ENCODE measurements at regions not wholly inside any gene's neighbourhood (a gene's known extent, or its start where the extent isn't known, plus 50 kb on each side); places are given as distances from the start of the nearest gene placed in this dataset.

DNA sequence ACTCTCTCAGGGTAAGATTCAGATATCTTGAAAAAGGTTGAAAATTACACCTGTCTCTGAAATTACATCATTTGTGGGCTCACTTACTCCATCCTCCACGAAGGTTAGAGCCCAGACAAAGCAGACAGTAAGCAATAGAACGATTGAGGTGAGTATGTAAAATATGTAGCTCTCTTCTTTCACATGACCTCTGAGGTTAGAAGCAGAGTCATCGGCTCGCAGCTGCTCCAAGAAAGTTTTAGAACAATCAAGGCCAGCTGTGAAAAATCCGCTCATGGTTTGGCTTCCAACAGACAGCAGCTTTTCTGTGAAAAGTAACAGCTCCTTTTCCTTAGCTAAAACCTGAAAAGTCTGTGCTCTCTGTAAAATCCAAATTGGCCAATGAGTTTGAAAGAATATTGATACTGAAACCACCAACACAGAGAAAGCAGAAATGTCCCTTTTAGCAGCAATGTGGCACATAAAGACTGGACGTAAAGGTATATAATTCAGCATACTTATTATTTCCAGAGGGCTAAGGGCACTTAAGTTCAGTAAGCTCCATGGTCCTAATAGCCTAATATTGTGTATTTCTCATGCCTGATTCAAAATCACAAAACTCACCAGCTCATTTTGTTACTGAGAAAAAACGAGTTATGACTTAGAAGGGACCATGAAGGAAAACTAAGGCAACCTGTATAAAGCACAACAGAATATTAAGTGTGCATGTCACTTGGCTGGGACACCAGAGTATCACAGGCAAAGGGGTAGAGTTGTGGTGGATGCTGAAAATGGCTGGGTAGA lies 78.2 kb downstream of the FAM76B start:
- Histone ChIP-seq H3K4me2 (ENCODE audit: insufficient read depth, low read length) (no peak overlapping the region), H3K4me1 (ENCODE audit: insufficient read depth, low read length) (no peaks in the 10 kb centered on the region), H3K9ac (ENCODE audit: low read depth, low read length) (no peak overlapping the region), H3K27ac (ENCODE audit: low read length) (no peak overlapping the region), H2AFZ (ENCODE audit: low read depth, low read length) (no peak overlapping the region), H4K20me1 (ENCODE audit: insufficient read depth, low read length) (no peaks in the 10 kb centered on the region), H3K36me3 (ENCODE audit: insufficient read depth, low read length) (no peaks in the 10 kb centered on the region), H3K4me3 (ENCODE audit: low read depth in 1 of 2, low read length in 2 of 2) (no peak overlapping the region), H3K27me3 (ENCODE audit: insufficient read depth, low read length, poor library complexity) (peaks cover 13% of the 10 kb centered on the region), H3K9me3 (ENCODE audit: insufficient read depth, low read length, severe bottlenecking) (no peaks in the 10 kb centered on the region), H3K79me2 (ENCODE audit: insufficient read depth, low read length) (no peaks in the 10 kb centered on the region)
- TF ChIP-seq EZH2 (IDR thresholded peaks at IDR 0.05; ENCODE audit: borderline replicate concordance, low read depth, low read length, severe bottlenecking), result no peak
- TF ChIP-seq, protein P1, sequence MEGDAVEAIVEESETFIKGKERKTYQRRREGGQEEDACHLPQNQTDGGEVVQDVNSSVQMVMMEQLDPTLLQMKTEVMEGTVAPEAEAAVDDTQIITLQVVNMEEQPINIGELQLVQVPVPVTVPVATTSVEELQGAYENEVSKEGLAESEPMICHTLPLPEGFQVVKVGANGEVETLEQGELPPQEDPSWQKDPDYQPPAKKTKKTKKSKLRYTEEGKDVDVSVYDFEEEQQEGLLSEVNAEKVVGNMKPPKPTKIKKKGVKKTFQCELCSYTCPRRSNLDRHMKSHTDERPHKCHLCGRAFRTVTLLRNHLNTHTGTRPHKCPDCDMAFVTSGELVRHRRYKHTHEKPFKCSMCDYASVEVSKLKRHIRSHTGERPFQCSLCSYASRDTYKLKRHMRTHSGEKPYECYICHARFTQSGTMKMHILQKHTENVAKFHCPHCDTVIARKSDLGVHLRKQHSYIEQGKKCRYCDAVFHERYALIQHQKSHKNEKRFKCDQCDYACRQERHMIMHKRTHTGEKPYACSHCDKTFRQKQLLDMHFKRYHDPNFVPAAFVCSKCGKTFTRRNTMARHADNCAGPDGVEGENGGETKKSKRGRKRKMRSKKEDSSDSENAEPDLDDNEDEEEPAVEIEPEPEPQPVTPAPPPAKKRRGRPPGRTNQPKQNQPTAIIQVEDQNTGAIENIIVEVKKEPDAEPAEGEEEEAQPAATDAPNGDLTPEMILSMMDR (IDR thresholded peaks at IDR 0.05; ENCODE audit: borderline replicate concordance, extremely low read depth, low read length, poor library complexity, severe bottlenecking), result no peak
- DNase-seq, result no peak
- no peak for ATAC-seq (ENCODE audit: insufficient read depth, low read depth)

DNA sequence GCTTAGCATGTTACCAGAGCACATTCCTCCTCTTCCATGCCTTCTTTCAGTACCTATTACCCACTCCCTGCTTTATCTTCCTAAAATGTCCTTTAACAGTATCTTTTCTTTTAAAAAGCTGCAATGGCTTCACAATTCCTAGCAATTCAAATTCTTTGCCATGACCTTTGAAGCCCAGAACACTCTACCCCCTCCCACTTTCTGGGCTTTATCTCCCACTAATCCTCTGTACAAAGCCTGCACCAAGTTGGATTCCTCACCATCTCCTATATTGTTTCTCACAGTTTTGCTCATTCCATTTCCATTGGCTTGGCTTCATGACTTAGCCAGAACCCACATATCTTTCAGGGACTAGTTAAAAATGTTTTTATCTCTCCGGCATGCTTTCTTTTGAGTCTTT lies 80.9 kb downstream of the FAM76B start:
- Histone ChIP-seq H3K79me2 (ENCODE audit: insufficient read depth, low read length) (no peaks in the 10 kb centered on the region), H3K27ac (ENCODE audit: low read length) (no peak overlapping the region), H4K20me1 (ENCODE audit: insufficient read depth, low read length) (no peaks in the 10 kb centered on the region), H3K36me3 (ENCODE audit: insufficient read depth, low read length) (no peaks in the 10 kb centered on the region), H3K9me3 (ENCODE audit: insufficient read depth, low read length, severe bottlenecking) (no peaks in the 10 kb centered on the region), H3K27me3 (ENCODE audit: insufficient read depth, low read length, poor library complexity) (peaks cover 20% of the 10 kb centered on the region), H3K4me2 (ENCODE audit: insufficient read depth, low read length) (no peak overlapping the region), H3K9ac (ENCODE audit: low read depth, low read length) (no peak overlapping the region), H3K4me1 (ENCODE audit: insufficient read depth, low read length) (no peaks in the 10 kb centered on the region), H2AFZ (ENCODE audit: low read depth, low read length) (no peak overlapping the region), H3K4me3 (ENCODE audit: low read depth in 1 of 2, low read length in 2 of 2) (no peak overlapping the region)
- ATAC-seq (ENCODE audit: insufficient read depth, low read depth) (no peak), DNase-seq (no peak)
- no peak for TF ChIP-seq EZH2 (IDR thresholded peaks at IDR 0.05; ENCODE audit: borderline replicate concordance, low read depth, low read length, severe bottlenecking)
- TF ChIP-seq, protein P1 (IDR thresholded peaks at IDR 0.05; ENCODE audit: borderline replicate concordance, extremely low read depth, low read length, poor library complexity, severe bottlenecking), result no peak

DNA sequence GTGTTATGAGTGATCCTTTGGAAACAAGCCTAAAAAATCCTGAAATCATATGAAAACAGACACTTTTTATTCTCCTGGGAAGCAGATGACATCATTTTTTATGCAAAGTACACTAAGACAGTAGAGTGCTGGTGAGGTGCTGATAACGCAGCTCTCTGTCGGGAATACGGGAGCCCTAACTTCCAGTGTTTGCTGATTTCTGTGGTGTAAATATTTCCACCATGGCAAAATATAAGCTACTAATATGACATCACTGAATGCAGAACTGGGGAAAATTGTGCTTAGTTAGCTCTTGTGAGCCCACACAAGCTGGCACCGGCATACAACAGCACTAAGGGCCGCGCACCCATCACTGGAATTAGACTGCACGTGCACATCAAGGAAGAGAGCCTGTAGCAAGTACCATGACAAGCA lies 82.6 kb downstream of the FAM76B start:
- TF ChIP-seq, protein P1 (IDR thresholded peaks at IDR 0.05; ENCODE audit: borderline replicate concordance, extremely low read depth, low read length, poor library complexity, severe bottlenecking), result no peak
- TF ChIP-seq EZH2 (IDR thresholded peaks at IDR 0.05; ENCODE audit: borderline replicate concordance, low read depth, low read length, severe bottlenecking), result no peak
- no peak for ATAC-seq (ENCODE audit: insufficient read depth, low read depth)
- H3K4me3 ChIP-seq (ENCODE audit: low read depth in 1 of 2, low read length in 2 of 2), result no peak overlapping the region
- no peaks in the 10 kb centered on the region for H3K79me2 ChIP-seq (ENCODE audit: insufficient read depth, low read length)
- no peak for DNase-seq
- no peaks in the 10 kb centered on the region for H3K4me1 ChIP-seq (ENCODE audit: insufficient read depth, low read length)
- no peaks in the 10 kb centered on the region for H4K20me1 ChIP-seq (ENCODE audit: insufficient read depth, low read length)
- peaks cover 17% of the 10 kb centered on the region for H3K27me3 ChIP-seq (ENCODE audit: insufficient read depth, low read length, poor library complexity)
- no peak overlapping the region for H3K27ac ChIP-seq (ENCODE audit: low read length)
- H3K9me3 ChIP-seq (ENCODE audit: insufficient read depth, low read length, severe bottlenecking), result no peaks in the 10 kb centered on the region
- no peak overlapping the region for H3K4me2 ChIP-seq (ENCODE audit: insufficient read depth, low read length)
- no peak overlapping the region for H3K9ac ChIP-seq (ENCODE audit: low read depth, low read length)
- no peaks in the 10 kb centered on the region for H3K36me3 ChIP-seq (ENCODE audit: insufficient read depth, low read length)
- H2AFZ ChIP-seq (ENCODE audit: low read depth, low read length), result no peak overlapping the region

All from DND-41 (cell line).